Ishikawa (cell line): ENCODE measurements at regions not wholly inside any gene's neighbourhood (a gene's known extent, or its start where the extent isn't known, plus 50 kb on each side); places are given as distances from the start of the nearest gene placed in this dataset.

Experiments
- REST ChIP-seq: IDR thresholded peaks from 2 replicates; pipeline ENCODE4 v1.6.1; 2012; ENCODE audit warnings: low read depth, mild to moderate bottlenecking
- TAF1 ChIP-seq: IDR thresholded peaks from 2 replicates; pipeline ENCODE4 v1.6.1; 2012; ENCODE audit warnings: low read depth, mild to moderate bottlenecking

- TF ChIP-seq TAF1 (no peak), REST (no peak)
Measured at GRCh38 chr10:128528167-128528566, 401.9 kb upstream of the MKI67 start.
